ENCODE measurements at regions not wholly inside any gene's neighbourhood (a gene's known extent, or its start where the extent isn't known, plus 50 kb on each side); places are given as distances from the start of the nearest gene placed in this dataset.
A peak's percentile ranks its signal among the peaks of the same experiment; 100 is the strongest.

GRCh38 chr12:25845415-25845814 lies 113.1 kb upstream of the RASSF8 start:
- POLR2A ChIA-PET (ENCODE audit: unreplicated experiment) = interaction anchor here (0.7 kb wide), 1 partner anchor 987 kb away, joined by 3 read pairs; no protein-coding TSS in a partner anchor
- no peaks in the 10 kb centered on the region for H3K27me3 ChIP-seq (ENCODE audit: low read length)
- no TSS peak for BruUV-seq (replicated peaks)
- H3K36me3 ChIP-seq (ENCODE audit: low read depth, low read length) = no peaks in the 10 kb centered on the region
- no peaks in the 10 kb centered on the region for H3K9me3 ChIP-seq (ENCODE audit: low read length)
- CTCF ChIA-PET = no interaction called here
- H3K4me3 ChIP-seq (ENCODE audit: low read length) = no peak overlapping the region
- TF ChIP-seq CTCF (conservative IDR thresholded peaks at IDR 0.05; ENCODE audit: low read depth, low read length) (no peak), EZH2 (IDR thresholded peaks at IDR 0.05; ENCODE audit: low read length, unreplicated experiment) (no peak), EZH2phosphoT487 (IDR thresholded peaks at IDR 0.05; ENCODE audit: borderline replicate concordance, low read length) (no peak)
- DNase-seq = no peak
- no peak overlapping the region for H2AFZ ChIP-seq (ENCODE audit: low read length)
- no peaks in the 10 kb centered on the region for H3F3A ChIP-seq (ENCODE audit: low read length, unreplicated experiment)
- no peak overlapping the region for H3K9ac ChIP-seq (ENCODE audit: low read length)
- H3K9me2 ChIP-seq (replicated peaks; ENCODE audit: low read length) = no peaks in the 10 kb centered on the region
- H4K20me1 ChIP-seq (ENCODE audit: low read length) = no peaks in the 10 kb centered on the region
- peaks cover 6% of the 10 kb centered on the region for H3K4me1 ChIP-seq (ENCODE audit: insufficient read depth, low read length)
- H3K4me2 ChIP-seq (ENCODE audit: low read length) = no peak overlapping the region
- no peak for ATAC-seq
- intact Hi-C loops (cut with micrococcal nuclease) = no loop called here
- no peak overlapping the region for H3K27ac ChIP-seq (ENCODE audit: low read length)
- H3K79me2 ChIP-seq (ENCODE audit: low read length) = no peaks in the 10 kb centered on the region

DNA sequence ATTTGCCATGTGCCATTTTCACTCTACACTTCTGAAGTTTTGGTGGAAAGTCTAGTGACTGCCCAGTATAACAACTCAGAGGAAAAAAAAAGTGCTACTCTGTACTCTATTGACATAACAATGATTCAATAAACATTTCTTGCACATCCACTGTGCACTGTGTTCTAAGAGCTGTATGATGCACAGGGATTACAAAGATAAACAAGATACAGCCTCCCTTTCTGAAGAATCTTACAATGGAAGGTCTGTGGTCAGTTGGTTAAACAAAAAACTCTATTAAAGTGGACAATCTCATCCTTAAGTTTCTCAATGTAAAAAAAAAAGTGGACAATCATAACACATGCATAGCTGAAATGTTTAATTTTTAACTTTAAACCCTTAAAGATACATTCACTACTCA lies 105.7 kb upstream of the RASSF8 start:
- POLR2A ChIA-PET (ENCODE audit: unreplicated experiment) = interaction anchor here (0.6 kb wide), 4 partner anchors 19 to 117 kb away, joined by 3 to 6 read pairs (median 3); no protein-coding TSS in a partner anchor
- intact Hi-C loops (cut with micrococcal nuclease) = loop anchor here (1.0 to 5.0 kb wide), 3 partner anchors 40 to 105 kb away; partner anchors contain the start of gene RASSF8
- peaks cover 26% of the 10 kb centered on the region for H3K4me1 ChIP-seq (ENCODE audit: insufficient read depth, low read length)
- H3K9me3 ChIP-seq (ENCODE audit: low read length) = no peaks in the 10 kb centered on the region
- H2AFZ ChIP-seq (ENCODE audit: low read length) = no peak overlapping the region
- no peaks in the 10 kb centered on the region for H3K27me3 ChIP-seq (ENCODE audit: low read length)
- CTCF ChIA-PET = interaction anchor here (0.6 to 0.7 kb wide), 4 partner anchors 106 to 419 kb away, joined by 3 read pairs; no protein-coding TSS in a partner anchor
- no peaks in the 10 kb centered on the region for H3F3A ChIP-seq (ENCODE audit: low read length, unreplicated experiment)
- peak; percentile 95 for DNase-seq
- peak overlapping the region; percentile 47 for H3K4me2 ChIP-seq (ENCODE audit: low read length)
- no peaks in the 10 kb centered on the region for H3K79me2 ChIP-seq (ENCODE audit: low read length)
- H3K9ac ChIP-seq (ENCODE audit: low read length) = peak overlapping the region; percentile 9; the same call in 1 of the 2 replicates
- peak overlapping the region; percentile 66 for H3K27ac ChIP-seq (ENCODE audit: low read length)
- ATAC-seq = peak; percentile 100
- no peaks in the 10 kb centered on the region for H3K36me3 ChIP-seq (ENCODE audit: low read depth, low read length)
- no peaks in the 10 kb centered on the region for H4K20me1 ChIP-seq (ENCODE audit: low read length)
- H3K4me3 ChIP-seq (ENCODE audit: low read length) = no peak overlapping the region
- BruUV-seq (replicated peaks) = no TSS peak
- TF ChIP-seq EZH2 (IDR thresholded peaks at IDR 0.05; ENCODE audit: low read length, unreplicated experiment) (no peak), CTCF (conservative IDR thresholded peaks at IDR 0.05; ENCODE audit: low read depth, low read length) (no peak), EZH2phosphoT487 (IDR thresholded peaks at IDR 0.05; ENCODE audit: borderline replicate concordance, low read length) (no peak)
- H3K9me2 ChIP-seq (replicated peaks; ENCODE audit: low read length) = no peaks in the 10 kb centered on the region
